ENCODE measurements at regions not wholly inside any gene's neighbourhood (a gene's known extent, or its start where the extent isn't known, plus 50 kb on each side); places are given as distances from the start of the nearest gene placed in this dataset.

DNA sequence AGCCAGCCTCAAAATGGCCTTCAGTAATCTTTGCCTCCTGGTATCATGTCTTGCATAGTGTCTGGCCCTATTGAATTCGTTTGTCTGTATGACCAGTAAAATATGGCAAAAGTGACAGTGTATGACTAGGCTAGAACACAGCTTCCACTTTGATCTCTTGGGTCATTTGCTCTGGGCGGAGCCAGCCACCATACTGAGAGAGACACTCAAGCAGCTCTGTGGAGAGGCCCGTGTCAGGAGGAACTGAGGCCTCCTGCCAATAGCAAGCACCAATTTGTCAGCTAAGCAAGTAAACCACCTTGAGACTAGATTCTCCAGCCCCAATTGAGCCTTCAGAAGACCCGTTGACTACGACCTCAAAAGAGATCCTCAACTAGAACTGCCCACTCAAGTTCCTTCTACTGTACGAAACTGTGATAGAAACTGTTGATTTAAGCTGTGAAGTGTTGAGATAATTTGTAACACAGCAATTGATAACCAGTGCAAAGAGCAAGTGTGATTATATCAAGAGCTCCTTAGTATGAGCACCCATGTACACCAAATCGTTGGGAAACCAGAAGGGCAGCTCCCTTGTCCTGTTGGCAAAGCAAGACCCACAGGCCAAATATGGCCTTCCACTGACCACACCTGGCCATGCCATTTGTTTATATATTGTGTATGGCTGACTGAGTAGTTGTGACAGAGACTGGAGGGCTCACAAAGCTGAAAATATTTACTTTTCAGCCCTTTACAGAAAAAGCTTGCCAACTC, 52.7 kb upstream of the SERBP1 start:
- no peaks in the 10 kb centered on the region for H3K36me3 Mint-ChIP-seq
- no peak overlapping the region for H3K27ac Mint-ChIP-seq
- H3K4me3 Mint-ChIP-seq: no peak overlapping the region
- ChIA-PET POLR2A (no interaction called here), CTCF (interaction anchor here (1.4 kb wide), 1 partner anchor 18 kb away, joined by 4 read pairs; no protein-coding TSS in a partner anchor)
- TF ChIP-seq ZMAT4 (CRISPR knock-in tag; IDR thresholded peaks at IDR 0.05) (no peak), CBFB (CRISPR knock-in tag; IDR thresholded peaks at IDR 0.05; ENCODE audit: low read depth) (no peak), CREB1 (CRISPR knock-in tag; IDR thresholded peaks at IDR 0.05) (no peak), PRRX2 (CRISPR knock-in tag; IDR thresholded peaks at IDR 0.05) (no peak), NR2C2 (CRISPR knock-in tag; IDR thresholded peaks at IDR 0.05) (no peak), ZNF532 (CRISPR knock-in tag; IDR thresholded peaks at IDR 0.05; ENCODE audit: borderline replicate concordance) (no peak)
- TF ChIP-seq, protein P1, sequence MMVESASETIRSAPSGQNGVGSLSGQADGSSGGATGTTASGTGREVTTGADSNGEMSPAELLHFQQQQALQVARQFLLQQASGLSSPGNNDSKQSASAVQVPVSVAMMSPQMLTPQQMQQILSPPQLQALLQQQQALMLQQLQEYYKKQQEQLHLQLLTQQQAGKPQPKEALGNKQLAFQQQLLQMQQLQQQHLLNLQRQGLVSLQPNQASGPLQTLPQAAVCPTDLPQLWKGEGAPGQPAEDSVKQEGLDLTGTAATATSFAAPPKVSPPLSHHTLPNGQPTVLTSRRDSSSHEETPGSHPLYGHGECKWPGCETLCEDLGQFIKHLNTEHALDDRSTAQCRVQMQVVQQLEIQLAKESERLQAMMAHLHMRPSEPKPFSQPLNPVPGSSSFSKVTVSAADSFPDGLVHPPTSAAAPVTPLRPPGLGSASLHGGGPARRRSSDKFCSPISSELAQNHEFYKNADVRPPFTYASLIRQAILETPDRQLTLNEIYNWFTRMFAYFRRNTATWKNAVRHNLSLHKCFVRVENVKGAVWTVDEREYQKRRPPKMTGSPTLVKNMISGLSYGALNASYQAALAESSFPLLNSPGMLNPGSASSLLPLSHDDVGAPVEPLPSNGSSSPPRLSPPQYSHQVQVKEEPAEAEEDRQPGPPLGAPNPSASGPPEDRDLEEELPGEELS (CRISPR knock-in tag; IDR thresholded peaks at IDR 0.05): no peak
- TF ChIP-seq, protein P2, sequence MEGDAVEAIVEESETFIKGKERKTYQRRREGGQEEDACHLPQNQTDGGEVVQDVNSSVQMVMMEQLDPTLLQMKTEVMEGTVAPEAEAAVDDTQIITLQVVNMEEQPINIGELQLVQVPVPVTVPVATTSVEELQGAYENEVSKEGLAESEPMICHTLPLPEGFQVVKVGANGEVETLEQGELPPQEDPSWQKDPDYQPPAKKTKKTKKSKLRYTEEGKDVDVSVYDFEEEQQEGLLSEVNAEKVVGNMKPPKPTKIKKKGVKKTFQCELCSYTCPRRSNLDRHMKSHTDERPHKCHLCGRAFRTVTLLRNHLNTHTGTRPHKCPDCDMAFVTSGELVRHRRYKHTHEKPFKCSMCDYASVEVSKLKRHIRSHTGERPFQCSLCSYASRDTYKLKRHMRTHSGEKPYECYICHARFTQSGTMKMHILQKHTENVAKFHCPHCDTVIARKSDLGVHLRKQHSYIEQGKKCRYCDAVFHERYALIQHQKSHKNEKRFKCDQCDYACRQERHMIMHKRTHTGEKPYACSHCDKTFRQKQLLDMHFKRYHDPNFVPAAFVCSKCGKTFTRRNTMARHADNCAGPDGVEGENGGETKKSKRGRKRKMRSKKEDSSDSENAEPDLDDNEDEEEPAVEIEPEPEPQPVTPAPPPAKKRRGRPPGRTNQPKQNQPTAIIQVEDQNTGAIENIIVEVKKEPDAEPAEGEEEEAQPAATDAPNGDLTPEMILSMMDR (IDR thresholded peaks at IDR 0.05): no peak
- peaks cover 24% of the 10 kb centered on the region for H3K4me1 Mint-ChIP-seq
- H3K27me3 Mint-ChIP-seq (ENCODE audit: low read depth): no peaks in the 10 kb centered on the region; the same call in 1 of the 2 replicates
- ATAC-seq: no peak
- DNase-seq (ENCODE audit: low spot score): no peak
- H3K9me3 Mint-ChIP-seq: no peaks in the 10 kb centered on the region

GRCh38 chr1:67484492-67484891, 54.3 kb upstream of the SERBP1 start:
- POLR2A ChIA-PET: no interaction called here
- no peaks in the 10 kb centered on the region for H3K9me3 Mint-ChIP-seq
- H3K36me3 Mint-ChIP-seq: no peaks in the 10 kb centered on the region
- CTCF ChIA-PET: interaction anchor here (0.6 to 1.4 kb wide), 2 partner anchors 9 to 16 kb away, joined by 3 to 4 read pairs; no protein-coding TSS in a partner anchor
- DNase-seq (ENCODE audit: low spot score): no peak
- no peaks in the 10 kb centered on the region; the same call in 1 of the 2 replicates for H3K27me3 Mint-ChIP-seq (ENCODE audit: low read depth)
- no peak overlapping the region for H3K27ac Mint-ChIP-seq
- TF ChIP-seq AFF4 (CRISPR knock-in tag; IDR thresholded peaks at IDR 0.05; ENCODE audit: borderline replicate concordance) (no peak), NFYB (CRISPR knock-in tag; conservative IDR thresholded peaks at IDR 0.05; ENCODE audit: low read depth) (no peak), MAX (CRISPR knock-in tag; IDR thresholded peaks at IDR 0.05) (no peak), ZNF425 (CRISPR knock-in tag; conservative IDR thresholded peaks at IDR 0.05) (no peak), E2F5 (CRISPR knock-in tag; IDR thresholded peaks at IDR 0.05) (no peak)
- TF ChIP-seq, protein P3, sequence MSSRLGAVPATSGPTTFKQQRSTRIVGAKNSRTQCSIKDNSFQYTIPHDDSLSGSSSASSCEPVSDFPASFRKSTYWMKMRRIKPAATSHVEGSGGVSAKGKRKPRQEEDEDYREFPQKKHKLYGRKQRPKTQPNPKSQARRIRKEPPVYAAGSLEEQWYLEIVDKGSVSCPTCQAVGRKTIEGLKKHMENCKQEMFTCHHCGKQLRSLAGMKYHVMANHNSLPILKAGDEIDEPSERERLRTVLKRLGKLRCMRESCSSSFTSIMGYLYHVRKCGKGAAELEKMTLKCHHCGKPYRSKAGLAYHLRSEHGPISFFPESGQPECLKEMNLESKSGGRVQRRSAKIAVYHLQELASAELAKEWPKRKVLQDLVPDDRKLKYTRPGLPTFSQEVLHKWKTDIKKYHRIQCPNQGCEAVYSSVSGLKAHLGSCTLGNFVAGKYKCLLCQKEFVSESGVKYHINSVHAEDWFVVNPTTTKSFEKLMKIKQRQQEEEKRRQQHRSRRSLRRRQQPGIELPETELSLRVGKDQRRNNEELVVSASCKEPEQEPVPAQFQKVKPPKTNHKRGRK (CRISPR knock-in tag; IDR thresholded peaks at IDR 0.05; ENCODE audit: borderline replicate concordance): no peak
- ATAC-seq: no peak; the same call in 1 of the 2 replicates
- H3K4me3 Mint-ChIP-seq: no peak overlapping the region
- H3K4me1 Mint-ChIP-seq: peaks cover 19% of the 10 kb centered on the region
